AG08395 (cell line): ENCODE measurements at regions not wholly inside any gene's neighbourhood (a gene's known extent, or its start where the extent isn't known, plus 50 kb on each side); places are given as distances from the start of the nearest gene placed in this dataset.

Experiments used
- DNase-seq: peaks from one replicate; pipeline ENCODE4 v3.0.0; 2012; ENCODE audit warnings: mixed read lengths, low spot score

- no peak for DNase-seq
These were observed 331.1 kb downstream of the MLLT3 start for GRCh38 chr9:20291201-20291600.

- no peak for DNase-seq
These were observed 332.0 kb downstream of the MLLT3 start for GRCh38 chr9:20290257-20290656.

- no peak for DNase-seq
These were observed 332.8 kb downstream of the MLLT3 start for GRCh38 chr9:20289423-20290010.

- no peak for DNase-seq
These were observed 335.3 kb downstream of the MLLT3 start for GRCh38 chr9:20286969-20287368.

GRCh38 chr9:20286154-20286700 is 336.1 kb downstream of the MLLT3 start:
- DNase-seq = no peak

- no peak for DNase-seq
These were observed 337.6 kb downstream of the MLLT3 start for GRCh38 chr9:20284601-20285289.

GRCh38 chr9:20280330-20280729 is 342.0 kb downstream of the MLLT3 start:
- DNase-seq = no peak

- no peak for DNase-seq
These were observed 345.5 kb downstream of the MLLT3 start for GRCh38 chr9:20276762-20277161.

GRCh38 chr9:20271723-20272122 is 350.6 kb downstream of the MLLT3 start:
- DNase-seq = no peak

GRCh38 chr9:20271096-20271495 is 351.2 kb downstream of the MLLT3 start:
- DNase-seq = peak; percentile 12

- DNase-seq = no peak
These were observed 352.1 kb downstream of the MLLT3 start for GRCh38 chr9:20270161-20270560.

GRCh38 chr9:20269620-20270019 is 352.7 kb downstream of the MLLT3 start:
- no peak for DNase-seq

GRCh38 chr9:20264896-20265295 is 357.4 kb downstream of the MLLT3 start:
- DNase-seq = no peak

- DNase-seq = no peak
These were observed 359.7 kb downstream of the MLLT3 start for GRCh38 chr9:20262611-20263010.

GRCh38 chr9:20256284-20256948 is 365.9 kb downstream of the MLLT3 start:
- no peak for DNase-seq

GRCh38 chr9:20255052-20255451 is 367.2 kb downstream of the MLLT3 start:
- no peak for DNase-seq

GRCh38 chr9:20253635-20254034 is 368.7 kb downstream of the MLLT3 start:
- no peak for DNase-seq

- DNase-seq = no peak
These were observed 369.5 kb downstream of the MLLT3 start for GRCh38 chr9:20252778-20253177.

GRCh38 chr9:20250791-20251190 is 371.5 kb downstream of the MLLT3 start:
- DNase-seq = no peak

GRCh38 chr9:20244271-20244670 is 378.0 kb downstream of the MLLT3 start:
- no peak for DNase-seq

- no peak for DNase-seq
These were observed 378.5 kb downstream of the MLLT3 start for GRCh38 chr9:20243841-20244240.

- DNase-seq = no peak
These were observed 379.6 kb downstream of the MLLT3 start for GRCh38 chr9:20242510-20243189.

GRCh38 chr9:20240498-20240897 is 381.8 kb downstream of the MLLT3 start:
- DNase-seq = no peak
